H9 (cell line): ENCODE measurements at regions not wholly inside any gene's neighbourhood (a gene's known extent, or its start where the extent isn't known, plus 50 kb on each side); places are given as distances from the start of the nearest gene placed in this dataset.

Experiments
- DNase-seq: peaks from one replicate; pipeline ENCODE4 v3.0.0-alpha.2; 2017
- H2AFZ ChIP-seq: one replicate; pipeline ENCODE4 v1.6.1; 2013; ENCODE audit warnings: mild to moderate bottlenecking, low read length, control low read depth, moderate library complexity
- H2AK5ac ChIP-seq: 2 replicates; pipeline ENCODE4 v1.6.1; 2013; ENCODE audit warnings: low read length, control low read depth, mixed read lengths; ENCODE audit not compliant: insufficient read length
- H2BK120ac ChIP-seq: one replicate; pipeline ENCODE4 v1.6.1; 2013; ENCODE audit warnings: low read depth, mild to moderate bottlenecking, low read length, control low read depth, inconsistent platforms; ENCODE audit not compliant: poor library complexity, severe bottlenecking
- H2BK12ac ChIP-seq: 2 replicates; pipeline ENCODE4 v1.6.1; 2013; ENCODE audit warnings: low read length, control low read depth, mixed read lengths, low read depth; ENCODE audit not compliant: insufficient read length
- H2BK15ac ChIP-seq: 2 replicates; pipeline ENCODE4 v1.6.1; 2013; ENCODE audit warnings: low read depth, low read length, control low read depth
- H2BK20ac ChIP-seq: one replicate; pipeline ENCODE4 v1.6.1; 2013; ENCODE audit warnings: low read depth, mild to moderate bottlenecking, low read length, control low read depth, inconsistent platforms; ENCODE audit not compliant: poor library complexity, severe bottlenecking
- H2BK5ac ChIP-seq: 2 replicates; pipeline ENCODE4 v1.6.1; 2013; ENCODE audit warnings: low read length, control low read depth, mixed read lengths; ENCODE audit not compliant: insufficient read length
- H3K14ac ChIP-seq: 2 replicates; pipeline ENCODE4 v1.6.1; 2013; ENCODE audit warnings: low read length, control low read depth; ENCODE audit not compliant: insufficient read depth
- H3K18ac ChIP-seq: 2 replicates; pipeline ENCODE4 v1.6.1; 2013; ENCODE audit warnings: low read depth, mild to moderate bottlenecking, mixed read lengths, low read length, control low read depth; ENCODE audit not compliant: insufficient read length
- H3K23ac ChIP-seq: 2 replicates; pipeline ENCODE4 v1.6.1; 2013; ENCODE audit warnings: low read length, control low read depth, mixed read lengths, low read depth; ENCODE audit not compliant: insufficient read length
- H3K23me2 ChIP-seq: 2 replicates; pipeline ENCODE4 v1.6.1; 2013; ENCODE audit warnings: low read depth, mild to moderate bottlenecking, mixed read lengths, low read length, control low read depth; ENCODE audit not compliant: insufficient read length, poor library complexity, severe bottlenecking
- H3K27ac ChIP-seq: 2 replicates; pipeline ENCODE4 v1.5.1; 2013; ENCODE audit warnings: low read length, control low read depth, mixed read lengths, low read depth; ENCODE audit not compliant: insufficient read length
- H3K27me3 ChIP-seq: 2 replicates; pipeline ENCODE4 v1.6.1; 2013; ENCODE audit warnings: low read length, control low read depth, inconsistent platforms; ENCODE audit not compliant: insufficient read depth
- H3K4ac ChIP-seq: 2 replicates; pipeline ENCODE4 v1.6.1; 2013; ENCODE audit warnings: low read depth, mild to moderate bottlenecking, control low read depth, inconsistent platforms, low read length, moderate library complexity
- H3K4me1 ChIP-seq: 2 replicates; pipeline ENCODE4 v1.6.1; 2013; ENCODE audit warnings: low read length, control low read depth, inconsistent platforms; ENCODE audit not compliant: insufficient read depth
- H3K4me2 ChIP-seq: 2 replicates; pipeline ENCODE4 v1.6.1; 2013; ENCODE audit warnings: low read length, control low read depth, mixed read lengths; ENCODE audit not compliant: insufficient read length, insufficient read depth
- H3K56ac ChIP-seq: 2 replicates; pipeline ENCODE4 v1.6.1; 2013; ENCODE audit warnings: low read depth, mild to moderate bottlenecking, mixed read lengths, low read length, control low read depth; ENCODE audit not compliant: insufficient read length
- H3K79me1 ChIP-seq: 2 replicates; pipeline ENCODE4 v1.6.1; 2013; ENCODE audit warnings: low read depth, mild to moderate bottlenecking, moderate library complexity, low read length, control low read depth, inconsistent platforms; ENCODE audit not compliant: insufficient read depth, poor library complexity, severe bottlenecking
- H3K79me2 ChIP-seq: 2 replicates; pipeline ENCODE4 v1.6.1; 2013; ENCODE audit warnings: low read length, control low read depth, inconsistent platforms; ENCODE audit not compliant: insufficient read depth
- H3K9ac ChIP-seq: 2 replicates; pipeline ENCODE4 v1.6.1; 2013; ENCODE audit warnings: low read length, control low read depth, mixed read lengths; ENCODE audit not compliant: insufficient read length; ENCODE audit errors: extremely low read depth
- H3K9me3 ChIP-seq: one replicate; pipeline ENCODE4 v1.6.1; 2013; ENCODE audit warnings: low read depth, low read length, inconsistent platforms; ENCODE audit not compliant: control insufficient read depth
- H3T11ph ChIP-seq: one replicate; pipeline ENCODE4 v1.6.1; 2013; ENCODE audit warnings: mild to moderate bottlenecking, low read length, control low read depth, inconsistent platforms
- H4K20me1 ChIP-seq: one replicate; pipeline ENCODE4 v1.6.1; 2013; ENCODE audit not compliant: control insufficient read depth, insufficient read length, insufficient read depth
- H4K5ac ChIP-seq: 2 replicates; pipeline ENCODE4 v1.6.1; 2013; ENCODE audit warnings: low read depth, mild to moderate bottlenecking, mixed read lengths, low read length, control low read depth; ENCODE audit not compliant: insufficient read length
- H4K8ac ChIP-seq: replicated peaks from 2 replicates; pipeline ENCODE4 v1.6.1; 2013; ENCODE audit warnings: low read length, control low read depth, mixed read lengths, low read depth; ENCODE audit not compliant: insufficient read length
- H4K91ac ChIP-seq: 2 replicates; pipeline ENCODE4 v1.6.1; 2013; ENCODE audit warnings: low read depth, mild to moderate bottlenecking, moderate library complexity, mixed read lengths, low read length, control low read depth; ENCODE audit not compliant: insufficient read length
- H3K27ac Mint-ChIP-seq, 3 experiments: 2 replicates in 2 of 3; 3 replicates in 1 of 3; pipeline ENCODE4 v1.8.0; 2020 to 2021; ENCODE audit warnings: mixed read lengths in 3 of 3, mild to moderate bottlenecking in 1 of 3, moderate library complexity in 1 of 3
- H3K27me3 Mint-ChIP-seq: 2 replicates; pipeline ENCODE4 v1.8.0; 2021; ENCODE audit warnings: low read depth, mild to moderate bottlenecking, moderate library complexity, mixed read lengths
- H3K36me3 Mint-ChIP-seq, 3 experiments: 2 replicates in 2 of 3; 3 replicates in 1 of 3; pipeline ENCODE4 v1.8.0; 2020 to 2021; ENCODE audit warnings: low read depth in 3 of 3, mixed read lengths in 3 of 3; ENCODE audit not compliant: insufficient read depth in 1 of 3
- H3K4me1 Mint-ChIP-seq, 2 experiments: 2 replicates each; pipeline ENCODE4 v1.8.0; 2020; ENCODE audit warnings: mixed read lengths in 2 of 2
- H3K4me3 Mint-ChIP-seq, 2 experiments: 2 replicates in 1 of 2; 3 replicates in 1 of 2; pipeline ENCODE4 v1.8.0; 2020 to 2021; ENCODE audit warnings: mild to moderate bottlenecking in 2 of 2, mixed read lengths in 2 of 2, moderate library complexity in 1 of 2
- H3K9me3 Mint-ChIP-seq, 2 experiments: 2 replicates in 1 of 2; 3 replicates in 1 of 2; pipeline ENCODE4 v1.8.0; 2020; ENCODE audit warnings: mild to moderate bottlenecking in 2 of 2, mixed read lengths in 2 of 2, moderate library complexity in 1 of 2
- CTCF ChIP-seq: fragments of 200-600 bp; sonication (generic); conservative IDR thresholded peaks from 3 replicates; pipeline ENCODE4 v1.8.0; 2021; ENCODE audit warnings: antibody characterized with exemption, mild to moderate bottlenecking
- WGBS: extraction: QIAGEN DNeasy Blood & Tissue Kit; methylation state at CpG from one replicate; pipeline ENCODE4 v1.1.7; 2013; ENCODE audit warnings: missing lambda C conversion rate, low lambda C conversion rate, mixed read lengths; ENCODE audit not compliant: insufficient read length; ENCODE audit errors: extremely low coverage; 5-methylcytosine and 5-hydroxymethylcytosine counted together

- no peak overlapping the region for H2AFZ ChIP-seq
- H3K9me3 ChIP-seq: no peaks in the 10 kb centered on the region
- H3K4me2 ChIP-seq: no peak overlapping the region
- no peak overlapping the region for H3K14ac ChIP-seq
- Mint-ChIP-seq H3K27ac (no peak overlapping the region), H3K36me3 (no peaks in the 10 kb centered on the region), H3K27me3 (peaks cover 5% of the 10 kb centered on the region), H3K9me3 (no peaks in the 10 kb centered on the region; a peak in 1 of 5 replicates), H3K4me3 (no peak overlapping the region), H3K4me1 (no peaks in the 10 kb centered on the region)
- H2BK15ac ChIP-seq: no peak overlapping the region
- H4K20me1 ChIP-seq: no peaks in the 10 kb centered on the region
- H4K8ac ChIP-seq: no peak overlapping the region
- no peak overlapping the region for H4K91ac ChIP-seq
- H3K23me2 ChIP-seq: no peaks in the 10 kb centered on the region
- H2BK12ac ChIP-seq: no peak overlapping the region
- H3K79me1 ChIP-seq: no peaks in the 10 kb centered on the region
- no peak overlapping the region for H3K27ac ChIP-seq
- H2BK120ac ChIP-seq: no peak overlapping the region
- no peak overlapping the region for H4K5ac ChIP-seq
- no peak overlapping the region for H3K23ac ChIP-seq
- no peak overlapping the region for H3K9ac ChIP-seq
- no peaks in the 10 kb centered on the region for H3K79me2 ChIP-seq
- H3K56ac ChIP-seq: no peak overlapping the region
- no peaks in the 10 kb centered on the region for H3K27me3 ChIP-seq
- no CpG with 5 or more reads among the region's 7 CpGs for WGBS
- no peak overlapping the region for H2BK5ac ChIP-seq
- no peak overlapping the region for H3K4ac ChIP-seq
- no peak for TF ChIP-seq CTCF
- DNase-seq: no peak
- no peak overlapping the region for H2BK20ac ChIP-seq
- no peak overlapping the region for H2AK5ac ChIP-seq
- no peak overlapping the region for H3K18ac ChIP-seq
- H3K4me1 ChIP-seq: no peaks in the 10 kb centered on the region
- no peak overlapping the region for H3T11ph ChIP-seq
Observed at GRCh38 chr2:176589287-176589686, 320.0 kb downstream of the MTX2 start.
